Erythroblast (primary cell): ENCODE measurements at regions not wholly inside any gene's neighbourhood (a gene's known extent, or its start where the extent isn't known, plus 50 kb on each side); places are given as distances from the start of the nearest gene placed in this dataset.

Source experiments
- DNase-seq, 2 experiments: peaks; one replicate each; lab custom pipeline; 2025; lab: John Stamatoyannopoulos, UW
- GATA1 ChIP-seq: IDR thresholded peaks from 2 replicates; pipeline ENCODE4 v1.6.1; 2011; ENCODE audit warnings: low read depth, mild to moderate bottlenecking, control low read depth, low read length, moderate library complexity
- POLR2A ChIP-seq: IDR thresholded peaks from 2 replicates; pipeline ENCODE4 v1.6.1; 2011; ENCODE audit warnings: mild to moderate bottlenecking, low read length

- TF ChIP-seq POLR2A (no peak), GATA1 (no peak)
- no peak for DNase-seq
These were observed 1896.9 kb upstream of the CDH6 start for GRCh38 chr5:29296548-29296947.

DNA sequence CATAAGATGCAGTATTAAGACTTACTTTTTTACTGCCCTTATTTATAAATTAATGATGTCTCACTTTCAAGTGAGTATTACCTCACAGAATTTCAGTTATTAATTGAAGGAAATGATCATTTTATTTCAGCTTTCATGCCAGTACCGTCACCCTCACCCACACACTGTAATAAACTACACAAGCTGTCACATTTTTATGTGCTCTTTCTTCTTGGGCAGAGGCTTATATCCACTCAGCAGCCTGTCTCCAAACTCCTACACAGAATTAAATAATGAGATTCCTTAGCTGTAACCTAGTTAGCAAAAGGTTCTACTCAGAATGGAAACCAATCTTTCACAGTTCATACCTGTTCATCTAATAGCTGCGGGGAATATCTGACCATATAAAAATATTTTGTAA, 1915.8 kb upstream of the CDH6 start:
- no peak for DNase-seq
- TF ChIP-seq GATA1 (no peak), POLR2A (no peak)

GRCh38 chr5:29276371-29276770, 1917.1 kb upstream of the CDH6 start:
- no peak for TF ChIP-seq POLR2A
- no peak for TF ChIP-seq GATA1
- no peak for DNase-seq

GRCh38 chr5:29263915-29264351, 1929.6 kb upstream of the CDH6 start:
- no peak for DNase-seq
- no peak for TF ChIP-seq POLR2A
- TF ChIP-seq GATA1 = no peak

GRCh38 chr5:29262339-29263123, 1931.0 kb upstream of the CDH6 start:
- TF ChIP-seq POLR2A = no peak
- TF ChIP-seq GATA1 = no peak
- DNase-seq = no peak

GRCh38 chr5:29261213-29261612, 1932.3 kb upstream of the CDH6 start:
- no peak for DNase-seq
- TF ChIP-seq POLR2A = no peak
- no peak for TF ChIP-seq GATA1

- TF ChIP-seq GATA1 (no peak), POLR2A (no peak)
- no peak for DNase-seq
These were observed 1941.1 kb upstream of the CDH6 start for GRCh38 chr5:29252390-29252789.

DNA sequence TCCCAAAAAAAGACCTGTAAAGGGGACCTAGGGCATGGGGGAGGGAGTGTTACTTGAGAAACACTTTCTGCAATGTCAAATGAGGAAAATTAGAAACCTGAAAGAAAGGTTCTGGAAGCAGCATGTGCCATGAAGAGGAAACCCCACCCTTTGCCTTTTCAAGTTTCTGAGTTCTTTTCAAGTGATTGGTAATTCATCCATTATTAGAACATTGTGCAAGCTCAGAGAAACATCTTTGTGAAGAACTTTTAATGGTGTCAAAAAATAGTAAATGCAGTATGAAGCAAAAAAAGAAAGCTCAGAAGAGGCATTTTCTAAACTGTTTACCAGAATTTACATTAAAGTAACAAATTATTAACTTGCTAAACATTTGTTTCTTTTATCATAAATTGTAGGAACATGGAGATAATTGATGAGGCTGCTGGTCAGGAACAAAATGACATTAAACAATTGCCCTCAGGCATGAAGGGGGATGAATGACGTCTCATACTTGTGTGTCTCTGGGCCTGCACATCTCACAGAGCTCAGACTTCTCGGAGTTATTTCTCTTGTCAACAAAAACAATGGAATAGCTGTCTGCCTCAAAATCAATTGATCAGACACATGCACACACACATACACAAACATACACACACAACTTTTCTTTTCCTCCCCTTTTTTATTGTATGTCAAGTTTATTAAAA, 1946.0 kb upstream of the CDH6 start:
- TF ChIP-seq GATA1 (no peak), POLR2A (no peak)
- DNase-seq = no peak

DNA sequence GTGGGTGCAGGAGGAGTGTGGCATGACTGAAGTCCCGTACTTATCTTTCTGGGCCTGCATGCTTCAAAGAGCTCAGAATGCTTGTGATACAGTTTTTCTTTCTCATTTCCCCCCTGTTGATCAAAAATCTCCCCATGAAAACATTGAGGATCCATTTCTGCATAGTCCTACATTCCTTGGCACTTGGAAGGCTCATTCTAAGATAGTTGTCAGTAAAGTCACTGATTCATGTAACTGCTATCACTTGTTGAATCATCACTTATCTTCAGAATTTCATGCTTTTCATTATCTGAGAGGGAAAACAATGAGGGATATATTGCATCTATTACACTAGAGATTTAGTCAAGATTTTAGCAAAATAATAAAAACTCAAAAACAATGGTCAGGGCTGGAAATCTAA, 1953.1 kb upstream of the CDH6 start:
- TF ChIP-seq GATA1 = no peak
- no peak for TF ChIP-seq POLR2A

GRCh38 chr5:29239606-29240005, 1953.9 kb upstream of the CDH6 start:
- DNase-seq = no peak
- TF ChIP-seq POLR2A = no peak
- no peak for TF ChIP-seq GATA1

More for the DNA sequence above, 1953.1 kb upstream of the CDH6 start:
- no peak for DNase-seq

DNA sequence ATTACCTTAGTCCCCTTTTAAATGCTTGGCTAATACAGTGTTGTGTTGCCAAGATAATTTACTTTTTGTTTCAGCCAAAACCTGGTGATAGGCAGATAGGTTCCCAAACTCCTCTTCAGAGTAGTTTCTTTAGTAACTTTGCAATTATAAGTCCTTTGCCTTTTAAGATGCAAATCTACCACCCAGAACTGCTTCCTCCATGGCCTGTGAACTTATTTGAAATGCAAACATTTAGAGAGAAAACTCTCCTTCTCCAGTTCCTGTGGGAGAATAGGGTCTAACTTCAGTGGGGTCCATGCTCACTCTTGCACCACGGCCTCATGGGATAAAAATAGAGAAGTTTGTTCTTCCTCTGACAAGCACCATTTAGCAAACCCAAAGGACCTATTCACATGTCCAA, 1955.4 kb upstream of the CDH6 start:
- no peak for DNase-seq
- TF ChIP-seq GATA1 = no peak
- no peak for TF ChIP-seq POLR2A

- no peak for TF ChIP-seq GATA1
- TF ChIP-seq POLR2A = no peak
- DNase-seq = no peak
These were observed 1962.3 kb upstream of the CDH6 start for GRCh38 chr5:29231154-29231553.

DNA sequence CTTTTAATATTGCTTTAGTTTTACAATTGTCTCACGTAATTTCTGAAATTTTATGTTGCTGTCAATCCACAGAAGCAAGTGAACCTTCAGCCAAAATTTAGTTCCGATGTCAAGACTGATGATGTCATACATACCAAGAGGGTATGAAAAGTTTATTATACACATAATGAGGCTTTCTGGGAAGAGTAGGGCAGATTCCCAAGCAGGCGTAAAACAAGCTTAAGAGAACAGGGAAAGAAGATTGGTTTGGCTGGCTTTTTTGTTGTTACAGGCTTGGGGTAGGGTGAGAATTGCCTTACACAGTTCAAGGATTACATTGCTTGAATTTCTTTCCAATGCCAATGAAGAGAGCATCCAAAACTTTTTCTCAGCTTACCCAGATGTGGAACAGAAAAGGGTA, 1962.9 kb upstream of the CDH6 start:
- no peak for DNase-seq
- no peak for TF ChIP-seq POLR2A
- TF ChIP-seq GATA1 = no peak

DNA sequence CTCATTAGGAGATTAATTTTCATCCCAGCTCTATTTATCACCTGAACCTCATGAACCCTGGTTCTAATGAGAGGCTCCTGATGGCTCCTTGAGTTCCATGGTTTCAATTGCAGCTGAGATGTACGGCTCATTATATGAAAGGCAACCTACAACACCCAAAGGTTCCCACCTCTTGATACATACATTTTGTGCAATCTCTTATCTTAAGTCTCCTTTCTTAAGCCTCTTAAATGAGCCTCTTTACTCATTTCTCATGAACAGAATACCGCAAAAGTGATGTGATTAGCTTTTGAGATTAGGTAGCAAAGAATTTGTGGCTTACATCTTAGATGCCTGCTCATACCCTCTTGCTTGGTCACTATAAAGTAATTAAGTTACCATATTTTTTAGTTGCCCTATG, 1964.0 kb upstream of the CDH6 start:
- no peak for TF ChIP-seq POLR2A
- no peak for TF ChIP-seq GATA1
- DNase-seq = no peak

DNA sequence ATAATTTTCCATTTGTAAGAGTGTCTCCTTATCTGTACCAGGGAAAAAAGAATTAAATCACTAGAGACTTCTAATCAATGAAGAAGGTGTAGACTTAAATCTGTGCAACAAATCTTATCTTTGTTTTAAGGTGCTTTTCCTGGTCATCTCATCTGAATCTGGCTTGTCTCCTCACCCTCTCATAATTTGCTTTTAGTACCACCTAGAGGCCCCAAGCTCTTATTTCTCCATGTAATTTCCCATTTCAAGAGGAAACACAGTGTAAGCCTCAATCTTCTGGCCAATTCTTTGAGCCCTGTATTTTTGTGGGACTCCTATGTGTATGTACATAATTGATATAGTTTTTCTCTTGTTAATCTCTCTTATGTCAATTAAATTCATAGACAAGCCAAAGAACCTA, 1975.3 kb upstream of the CDH6 start:
- TF ChIP-seq POLR2A = no peak
- TF ChIP-seq GATA1 = no peak
- DNase-seq = no peak
